ENCODE measurements at regions not wholly inside any gene's neighbourhood (a gene's known extent, or its start where the extent isn't known, plus 50 kb on each side); places are given as distances from the start of the nearest gene placed in this dataset.

DNA sequence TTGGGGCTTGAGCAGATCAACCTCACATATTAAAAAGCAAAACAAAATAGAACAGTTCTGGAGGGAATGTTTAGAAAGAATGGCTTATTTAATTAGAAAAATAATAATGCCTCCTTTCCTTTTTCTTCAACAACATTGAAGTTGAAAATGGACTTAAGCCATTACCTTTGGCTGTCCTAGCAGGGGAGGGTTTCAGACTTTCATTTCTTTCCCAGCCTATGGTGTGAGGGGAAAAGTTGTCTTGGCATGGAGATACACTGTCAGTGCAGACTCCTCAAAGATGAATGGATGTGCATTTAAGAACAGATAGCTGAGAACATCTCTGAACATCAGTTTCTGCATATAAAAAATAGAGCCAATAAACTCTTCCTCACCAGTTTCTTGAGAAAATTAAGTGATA is 169.5 kb downstream of the PAX1 start:
- Histone ChIP-seq H3K36me3 (no peaks in the 10 kb centered on the region), H3K4me1 (no peaks in the 10 kb centered on the region), H3K27me3 (no peaks in the 10 kb centered on the region), H3K4me3 (no peak overlapping the region), H3K9me3 (no peaks in the 10 kb centered on the region), H3K27ac (no peak overlapping the region)
- TF ChIP-seq CTCF (IDR thresholded peaks at IDR 0.05) = no peak
- DNase-seq = no peak
- intact Hi-C loops (cut with DNase I) = no loop called here
- ATAC-seq = no peak

GRCh38 chr20:21874127-21874526 is 168.7 kb downstream of the PAX1 start:
- Histone ChIP-seq H3K27ac (no peak overlapping the region), H3K4me3 (no peak overlapping the region), H3K27me3 (no peaks in the 10 kb centered on the region), H3K9me3 (no peaks in the 10 kb centered on the region), H3K36me3 (no peaks in the 10 kb centered on the region), H3K4me1 (no peaks in the 10 kb centered on the region)
- DNase-seq (no peak), ATAC-seq (no peak)
- intact Hi-C loops (cut with DNase I) = no loop called here
- no peak for TF ChIP-seq CTCF (IDR thresholded peaks at IDR 0.05)

DNA sequence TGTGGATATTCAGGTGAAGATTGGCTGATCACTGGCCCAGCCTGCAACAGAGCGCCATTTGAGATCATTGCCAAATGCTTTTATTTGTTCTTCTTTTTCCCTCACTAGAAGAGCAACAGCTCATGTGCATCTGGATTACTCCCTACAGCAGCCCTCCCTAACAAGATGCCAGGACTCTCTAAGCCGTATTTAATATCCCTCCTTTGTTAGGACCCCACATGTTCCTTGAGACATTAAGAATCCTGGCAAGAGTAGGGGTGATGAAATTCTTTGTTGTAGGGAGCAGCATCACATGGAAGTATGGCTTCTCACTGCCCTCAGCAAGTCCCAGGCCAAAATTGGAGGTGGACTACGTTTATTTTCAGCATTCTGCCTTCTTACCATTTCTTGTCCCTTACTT is 167.8 kb downstream of the PAX1 start:
- no peaks in the 10 kb centered on the region for H3K36me3 ChIP-seq
- no peak for ATAC-seq
- no peaks in the 10 kb centered on the region for H3K27me3 ChIP-seq
- DNase-seq = no peak
- H3K4me1 ChIP-seq = no peaks in the 10 kb centered on the region
- no peaks in the 10 kb centered on the region for H3K9me3 ChIP-seq
- H3K4me3 ChIP-seq = no peak overlapping the region
- no peak for TF ChIP-seq CTCF (IDR thresholded peaks at IDR 0.05)
- intact Hi-C loops (cut with DNase I) = no loop called here
- H3K27ac ChIP-seq = no peak overlapping the region

- TF ChIP-seq CTCF (IDR thresholded peaks at IDR 0.05) = no peak
- Histone ChIP-seq H3K27me3 (no peaks in the 10 kb centered on the region), H3K4me3 (no peak overlapping the region), H3K9me3 (no peaks in the 10 kb centered on the region), H3K27ac (no peak overlapping the region), H3K4me1 (no peaks in the 10 kb centered on the region), H3K36me3 (no peaks in the 10 kb centered on the region)
- ATAC-seq = no peak
- intact Hi-C loops (cut with DNase I) = no loop called here
- no peak for DNase-seq
Observed at GRCh38 chr20:21867811-21868210, 162.3 kb downstream of the PAX1 start.

DNA sequence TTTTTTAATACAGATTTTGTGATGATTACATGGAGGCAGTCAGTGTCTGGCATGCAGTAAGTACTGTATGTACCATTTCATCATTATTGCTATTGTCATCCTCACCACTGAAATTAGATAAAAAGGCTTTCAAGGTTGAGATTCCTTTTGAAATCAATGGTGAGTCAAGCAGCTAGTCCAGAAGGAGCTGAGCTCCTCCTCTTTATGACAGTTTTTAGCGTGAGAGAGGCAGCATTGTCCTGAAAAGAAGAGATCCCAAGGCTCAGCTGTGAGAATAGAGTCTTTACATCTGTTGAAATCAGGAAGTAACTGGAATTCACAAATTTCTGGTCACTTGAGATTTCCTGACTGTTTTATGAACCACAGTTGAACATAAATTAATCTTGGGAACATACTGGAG is 161.9 kb downstream of the PAX1 start:
- Histone ChIP-seq H3K9me3 (no peaks in the 10 kb centered on the region), H3K4me1 (no peaks in the 10 kb centered on the region), H3K27me3 (no peaks in the 10 kb centered on the region), H3K4me3 (no peak overlapping the region), H3K36me3 (no peaks in the 10 kb centered on the region), H3K27ac (no peak overlapping the region)
- DNase-seq = no peak
- intact Hi-C loops (cut with DNase I) = no loop called here
- no peak for TF ChIP-seq CTCF (IDR thresholded peaks at IDR 0.05)
- no peak for ATAC-seq

All from left lung (tissue), 4 donors.